Mucosa of gallbladder (tissue), 1 donor: ENCODE measurements at regions not wholly inside any gene's neighbourhood (a gene's known extent, or its start where the extent isn't known, plus 50 kb on each side); places are given as distances from the start of the nearest gene placed in this dataset.

Experiments used
- DNase-seq: peaks from one replicate; pipeline ENCODE4 v3.0.0-alpha.2; 2020; ENCODE audit warnings: low spot score
- donor health status: DM: no; HTN: no; CAD: no.

- DNase-seq: no peak
These were observed 246.3 kb upstream of the SIX2 start for GRCh38 chr2:45255563-45255962.

GRCh38 chr2:45254025-45254424 lies 244.8 kb upstream of the SIX2 start:
- DNase-seq: no peak

- no peak for DNase-seq
These were observed 243.9 kb upstream of the SIX2 start for GRCh38 chr2:45253151-45253550.

GRCh38 chr2:45250176-45250575 lies 240.9 kb upstream of the SIX2 start:
- no peak for DNase-seq

- DNase-seq: no peak
These were observed 239.0 kb upstream of the SIX2 start for GRCh38 chr2:45248214-45248613.

GRCh38 chr2:45244928-45245327 lies 235.7 kb upstream of the SIX2 start:
- DNase-seq: no peak

- DNase-seq: no peak
These were observed 233.0 kb upstream of the SIX2 start for GRCh38 chr2:45242161-45242741.

GRCh38 chr2:45241061-45241561 lies 231.9 kb upstream of the SIX2 start:
- DNase-seq: no peak

GRCh38 chr2:45237850-45238542 lies 228.7 kb upstream of the SIX2 start:
- no peak for DNase-seq

- DNase-seq: no peak
These were observed 227.9 kb upstream of the SIX2 start for GRCh38 chr2:45237128-45237527.

GRCh38 chr2:45236268-45236667 lies 227.0 kb upstream of the SIX2 start:
- DNase-seq: no peak

- no peak for DNase-seq
These were observed 224.0 kb upstream of the SIX2 start for GRCh38 chr2:45233301-45233700.

GRCh38 chr2:45232818-45233217 lies 223.6 kb upstream of the SIX2 start:
- no peak for DNase-seq

GRCh38 chr2:45229411-45229810 lies 220.2 kb upstream of the SIX2 start:
- DNase-seq: no peak

- no peak for DNase-seq
These were observed 218.1 kb upstream of the SIX2 start for GRCh38 chr2:45227347-45227746.

- no peak for DNase-seq
These were observed 215.7 kb upstream of the SIX2 start for GRCh38 chr2:45224993-45225380.

GRCh38 chr2:45224321-45224992 lies 215.2 kb upstream of the SIX2 start:
- no peak for DNase-seq

- no peak for DNase-seq
These were observed 214.3 kb upstream of the SIX2 start for GRCh38 chr2:45223531-45223930.

- no peak for DNase-seq
These were observed 211.0 kb upstream of the SIX2 start for GRCh38 chr2:45220227-45220626.

GRCh38 chr2:45218931-45219339 lies 209.7 kb upstream of the SIX2 start:
- DNase-seq: no peak

- DNase-seq: no peak
These were observed 209.0 kb upstream of the SIX2 start for GRCh38 chr2:45218297-45218696.

- DNase-seq: no peak
These were observed 206.9 kb upstream of the SIX2 start for GRCh38 chr2:45216118-45216517.

GRCh38 chr2:45214550-45214949 lies 205.3 kb upstream of the SIX2 start:
- DNase-seq: no peak
